IPS DF 6.9 (cell line): ENCODE measurements at regions not wholly inside any gene's neighbourhood (a gene's known extent, or its start where the extent isn't known, plus 50 kb on each side); places are given as distances from the start of the nearest gene placed in this dataset.

Source experiments
- DNase-seq: peaks from one replicate; pipeline ENCODE4 v3.0.0-alpha.2; 2013; ENCODE audit warnings: low read depth, low spot score
- H3K27ac ChIP-seq: one replicate; pipeline ENCODE4 v1.5.1; 2013; ENCODE audit warnings: low read length, control low read depth
- H3K27me3 ChIP-seq: 2 replicates; pipeline ENCODE4 v1.6.1; 2013; ENCODE audit warnings: mild to moderate bottlenecking, low read length; ENCODE audit not compliant: control insufficient read depth, insufficient read depth
- H3K36me3 ChIP-seq: 2 replicates; pipeline ENCODE4 v1.6.1; 2013; ENCODE audit warnings: low read length; ENCODE audit not compliant: control insufficient read depth, insufficient read depth
- H3K4me1 ChIP-seq: 2 replicates; pipeline ENCODE4 v1.6.1; 2013; ENCODE audit warnings: low read length; ENCODE audit not compliant: control insufficient read depth, insufficient read depth
- H3K4me3 ChIP-seq: 2 replicates; pipeline ENCODE4 v1.5.1; 2013; ENCODE audit warnings: mild to moderate bottlenecking, low read length
- H3K9me3 ChIP-seq: 2 replicates; pipeline ENCODE4 v1.6.1; 2013; ENCODE audit warnings: low read length, inconsistent platforms; ENCODE audit not compliant: control insufficient read depth, insufficient read depth
- WGBS: extraction: QIAGEN DNeasy Blood & Tissue Kit; methylation state at CpG from one replicate; pipeline ENCODE4 v1.1.7; 2013; ENCODE audit warnings: mixed read lengths, missing lambda C conversion rate; ENCODE audit not compliant: insufficient read length, insufficient coverage; 5-methylcytosine and 5-hydroxymethylcytosine counted together

DNA sequence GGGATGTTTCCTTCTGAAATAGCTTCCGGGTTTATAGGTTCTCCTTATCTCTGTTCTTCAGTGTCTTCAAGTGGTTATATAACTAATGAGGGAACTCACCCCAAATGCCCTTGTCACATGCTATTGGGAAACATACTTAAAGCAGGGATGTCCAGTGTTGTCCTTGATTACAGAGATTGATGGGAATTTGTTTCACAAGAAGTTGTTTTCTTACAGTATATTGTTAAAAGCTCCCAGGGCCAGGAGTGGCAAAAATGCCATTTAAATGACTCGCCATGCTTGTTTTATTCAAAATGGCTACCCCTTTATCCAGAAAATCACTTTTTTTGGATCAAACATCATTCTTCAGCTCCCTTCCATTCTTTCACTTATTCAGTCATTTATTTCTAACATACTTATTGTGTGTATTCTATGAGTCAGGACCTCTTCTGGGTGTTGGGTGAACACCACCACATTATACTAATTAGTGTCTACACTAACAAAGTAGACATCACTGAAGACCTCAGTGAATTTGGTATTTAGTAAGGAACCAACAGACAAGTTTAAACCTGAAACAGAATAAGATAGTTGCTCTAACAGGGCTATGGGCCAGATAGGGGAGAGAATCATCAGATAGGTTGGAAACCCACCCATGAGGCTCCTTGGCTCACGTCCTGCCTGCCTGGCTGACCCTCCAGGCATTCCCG is 791.1 kb downstream of the MAFB start:
- H3K9me3 ChIP-seq, result no peaks in the 10 kb centered on the region
- no peak overlapping the region for H3K4me3 ChIP-seq
- no peaks in the 10 kb centered on the region for H3K36me3 ChIP-seq
- DNase-seq, result no peak
- H3K4me1 ChIP-seq, result peaks cover 2% of the 10 kb centered on the region; the same call in 1 of the 2 replicates
- WGBS, result no CpG with 5 or more reads among the region's 4 CpGs
- H3K27me3 ChIP-seq, result no peaks in the 10 kb centered on the region
- H3K27ac ChIP-seq, result no peak overlapping the region

DNA sequence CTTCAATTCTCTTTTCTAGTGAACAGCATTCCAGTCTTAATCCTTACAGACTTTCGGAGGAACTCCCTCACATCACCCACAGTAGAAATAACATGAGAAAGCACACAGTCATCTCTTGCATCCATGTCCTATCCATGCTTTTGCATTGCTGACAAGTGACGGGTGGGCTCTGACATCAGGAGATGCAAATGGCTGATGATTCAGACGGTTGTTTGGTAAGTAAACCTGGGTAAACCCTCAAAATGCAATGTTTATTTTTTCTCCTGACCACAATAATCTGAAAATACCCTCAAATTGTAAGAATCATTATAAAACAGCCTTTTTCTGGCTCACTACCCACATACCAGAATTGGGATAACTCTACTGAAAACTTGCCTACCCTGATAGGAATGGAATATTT is 792.0 kb downstream of the MAFB start:
- no peak for DNase-seq
- no peak overlapping the region for H3K4me3 ChIP-seq
- no peaks in the 10 kb centered on the region for H3K36me3 ChIP-seq
- no peaks in the 10 kb centered on the region for H3K27me3 ChIP-seq
- no peak overlapping the region for H3K27ac ChIP-seq
- H3K9me3 ChIP-seq, result no peaks in the 10 kb centered on the region
- WGBS, result no CpG with 5 or more reads among the region's 3 CpGs
- peaks cover 2% of the 10 kb centered on the region; the same call in 1 of the 2 replicates for H3K4me1 ChIP-seq

DNA sequence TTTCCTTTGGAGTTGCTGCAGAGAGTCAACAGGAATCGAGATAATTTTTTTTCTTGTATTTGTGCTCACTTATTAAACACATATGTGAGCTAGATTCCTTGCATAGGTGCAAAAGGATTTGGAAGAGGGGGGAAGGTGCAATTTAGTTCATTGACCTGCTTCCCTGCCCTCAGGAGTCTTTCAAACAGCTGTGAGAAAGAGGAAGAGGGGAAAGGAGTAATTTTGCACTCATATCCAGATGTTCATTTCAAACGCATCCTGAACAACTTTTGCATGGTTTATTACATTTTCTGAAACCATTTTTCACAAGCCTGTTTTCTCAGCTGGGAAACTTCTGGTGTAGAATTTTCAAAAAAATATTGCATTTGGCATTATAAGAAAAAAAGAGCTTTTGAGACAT is 795.0 kb downstream of the MAFB start:
- H3K36me3 ChIP-seq, result no peaks in the 10 kb centered on the region
- H3K27me3 ChIP-seq, result no peaks in the 10 kb centered on the region
- no peaks in the 10 kb centered on the region for H3K4me1 ChIP-seq
- DNase-seq, result no peak
- H3K27ac ChIP-seq, result no peak overlapping the region
- no peaks in the 10 kb centered on the region for H3K9me3 ChIP-seq
- WGBS, result no CpG with 5 or more reads among the region's 2 CpGs
- H3K4me3 ChIP-seq, result no peak overlapping the region

DNA sequence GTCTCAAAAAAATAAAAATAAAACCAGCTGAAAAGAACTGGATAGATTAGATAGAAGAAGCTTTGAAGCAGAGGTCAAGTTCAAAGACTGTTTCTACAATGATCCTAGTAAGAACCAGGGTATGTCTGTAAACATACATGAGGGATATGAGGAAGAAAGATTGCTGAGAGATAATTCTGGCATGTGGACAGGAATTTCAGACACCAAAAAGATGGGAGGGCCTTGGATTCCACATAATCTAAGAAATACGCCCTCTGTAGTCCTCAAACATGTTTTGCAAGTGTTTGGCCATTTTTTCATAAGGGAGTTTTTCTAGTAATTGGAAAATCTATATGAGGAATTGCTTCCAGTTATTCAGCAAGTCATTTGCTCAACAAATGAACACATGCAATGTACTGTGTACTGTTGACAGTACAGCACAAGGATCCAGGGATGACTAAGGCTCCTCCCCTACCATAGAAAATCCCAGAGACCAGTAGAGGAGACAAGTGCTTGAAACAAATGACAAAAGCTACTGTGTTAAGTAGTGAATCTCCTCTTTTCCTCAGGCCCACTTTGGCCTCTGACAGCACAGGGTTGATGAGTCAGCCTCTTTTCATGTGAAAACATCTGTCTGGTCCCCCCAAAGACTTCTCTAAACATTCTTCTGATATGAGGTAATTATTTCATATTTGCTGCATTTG is 795.9 kb downstream of the MAFB start:
- no peaks in the 10 kb centered on the region for H3K4me1 ChIP-seq
- no peaks in the 10 kb centered on the region for H3K27me3 ChIP-seq
- H3K27ac ChIP-seq, result no peak overlapping the region
- DNase-seq, result no peak
- no peak overlapping the region for H3K4me3 ChIP-seq
- no peaks in the 10 kb centered on the region for H3K9me3 ChIP-seq
- no peaks in the 10 kb centered on the region for H3K36me3 ChIP-seq
- WGBS, result no CpG with 5 or more reads among the region's 1 CpG

DNA sequence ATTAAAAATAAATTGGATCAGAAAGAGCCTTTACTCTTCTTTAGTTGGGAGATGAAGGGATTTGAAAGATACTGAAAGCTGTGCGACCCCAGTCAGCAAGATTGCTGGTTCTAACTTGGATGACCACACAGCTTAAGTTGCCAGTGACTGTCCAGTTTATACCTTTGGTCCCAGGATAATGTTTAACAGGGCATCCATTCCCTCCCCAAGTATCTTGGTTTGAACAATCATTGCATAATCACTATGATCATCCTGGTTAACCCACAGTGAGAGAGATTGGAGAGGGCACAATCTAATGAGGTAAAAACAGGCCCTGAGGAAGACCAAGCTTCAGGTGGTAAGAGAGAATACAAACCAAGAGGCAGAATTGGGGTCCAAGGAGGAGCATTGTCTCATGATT is 798.3 kb downstream of the MAFB start:
- Histone ChIP-seq H3K9me3 (no peaks in the 10 kb centered on the region), H3K27ac (no peak overlapping the region), H3K4me3 (no peak overlapping the region), H3K36me3 (no peaks in the 10 kb centered on the region), H3K4me1 (no peaks in the 10 kb centered on the region), H3K27me3 (no peaks in the 10 kb centered on the region)
- no CpG with 5 or more reads among the region's 1 CpG for WGBS
- DNase-seq, result no peak

DNA sequence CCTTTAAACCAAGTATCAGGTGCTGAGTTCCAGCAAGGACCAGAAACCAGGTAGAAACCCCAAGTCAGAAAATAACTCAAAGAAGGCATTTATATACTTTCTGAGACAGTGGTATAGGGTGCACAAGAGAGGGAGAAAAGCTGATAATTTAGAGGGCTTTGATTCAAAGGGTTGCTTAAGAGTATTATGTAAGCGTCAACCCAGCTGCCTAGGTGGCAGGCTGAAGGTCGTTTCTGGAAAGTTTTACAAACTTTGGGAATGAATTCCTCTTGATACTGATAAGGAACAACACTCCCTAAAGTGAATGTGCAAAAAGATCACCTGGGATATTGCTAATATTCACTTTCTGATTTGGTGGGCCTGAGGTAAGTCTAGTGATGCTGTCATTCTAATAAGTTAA is 800.7 kb downstream of the MAFB start:
- Histone ChIP-seq H3K27ac (no peak overlapping the region), H3K36me3 (no peaks in the 10 kb centered on the region), H3K9me3 (no peaks in the 10 kb centered on the region), H3K4me1 (no peaks in the 10 kb centered on the region), H3K27me3 (no peaks in the 10 kb centered on the region), H3K4me3 (no peak overlapping the region)
- WGBS, result no CpG with 5 or more reads among the region's 2 CpGs
- no peak for DNase-seq

DNA sequence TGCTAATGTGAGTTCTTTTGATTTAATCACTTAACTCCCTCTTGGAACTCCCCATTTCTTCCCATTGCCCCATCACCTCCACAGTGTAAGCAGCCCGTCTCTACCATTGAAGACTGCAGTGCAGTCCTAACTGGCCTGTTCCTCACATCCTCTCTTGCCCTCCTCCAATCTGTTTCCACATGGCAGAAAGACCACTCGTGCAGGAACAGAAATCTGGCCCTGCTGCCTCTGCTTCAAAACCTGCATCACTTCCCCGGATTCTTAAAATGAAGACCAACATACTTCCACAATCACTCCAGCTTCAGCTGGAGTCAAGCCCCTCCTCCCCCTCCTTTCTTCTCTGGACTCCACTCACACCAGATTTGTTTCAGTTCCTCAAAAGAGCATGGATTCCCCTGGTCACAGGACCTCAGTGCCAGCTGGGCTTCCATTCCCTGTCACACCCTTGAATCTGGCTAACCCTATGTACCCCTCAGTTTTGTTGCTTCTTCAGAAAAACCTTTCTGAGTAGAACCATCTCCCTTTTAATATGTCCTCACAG is 802.3 kb downstream of the MAFB start:
- Histone ChIP-seq H3K4me3 (no peak overlapping the region), H3K27ac (no peak overlapping the region), H3K27me3 (no peaks in the 10 kb centered on the region), H3K4me1 (no peaks in the 10 kb centered on the region), H3K9me3 (no peaks in the 10 kb centered on the region), H3K36me3 (no peaks in the 10 kb centered on the region)
- DNase-seq, result no peak
- no CpG with 5 or more reads among the region's 3 CpGs for WGBS

DNA sequence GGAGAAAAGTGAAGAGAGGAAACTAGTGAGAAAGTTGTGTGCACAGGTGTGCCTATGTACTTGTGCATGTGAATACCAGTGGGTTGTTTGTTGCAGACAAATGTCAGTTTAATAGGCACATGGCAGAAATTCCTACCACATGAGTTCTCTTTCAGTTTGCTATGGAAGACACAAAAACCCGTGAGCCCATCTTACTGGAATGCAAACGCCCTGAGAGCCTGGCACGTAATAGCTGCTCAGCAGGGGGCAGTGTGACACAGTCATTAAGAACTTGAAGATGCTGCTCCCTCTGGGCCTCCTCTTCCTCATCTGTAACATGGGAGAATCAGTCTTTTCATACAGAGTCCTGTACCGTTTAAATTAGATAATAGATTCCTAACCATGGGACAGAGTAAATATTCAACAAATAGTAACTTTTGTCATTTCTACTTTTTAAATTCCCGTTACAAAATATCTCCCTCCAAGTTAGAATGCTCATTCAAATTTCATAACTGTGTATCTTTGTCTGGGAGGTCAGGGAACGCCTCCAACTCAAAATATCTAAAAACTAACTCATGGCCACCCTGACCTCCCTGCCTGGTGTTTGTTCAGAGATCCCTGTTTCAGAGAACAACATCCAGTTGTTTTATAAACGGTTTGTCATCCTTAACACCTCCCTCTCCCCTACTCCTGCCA is 802.9 kb downstream of the MAFB start:
- H3K4me1 ChIP-seq, result no peaks in the 10 kb centered on the region
- H3K36me3 ChIP-seq, result no peaks in the 10 kb centered on the region
- peak; percentile 70 for DNase-seq
- WGBS, result 100% methylated on average over 1 of the region's 7 CpGs
- no peak overlapping the region for H3K4me3 ChIP-seq
- no peaks in the 10 kb centered on the region for H3K9me3 ChIP-seq
- no peaks in the 10 kb centered on the region for H3K27me3 ChIP-seq
- H3K27ac ChIP-seq, result no peak overlapping the region

DNA sequence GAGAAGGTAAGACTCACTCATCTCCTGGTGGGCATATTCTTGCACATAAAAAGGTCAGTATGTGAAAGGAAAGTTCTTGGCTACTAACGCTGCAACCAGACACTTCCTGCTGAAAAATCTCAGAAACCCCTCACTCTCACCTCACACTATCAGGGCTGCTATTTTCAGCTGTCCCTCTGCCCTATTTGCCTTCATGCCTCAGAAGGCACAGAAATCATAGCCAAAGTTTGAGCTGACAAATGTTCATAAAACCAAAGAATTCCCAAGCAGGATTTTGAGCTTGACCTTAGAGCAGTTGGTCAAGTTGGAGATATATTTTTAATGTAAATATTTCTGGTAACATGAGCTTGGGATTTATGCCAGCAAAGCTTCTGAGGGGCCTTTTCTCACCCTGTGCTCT is 806.2 kb downstream of the MAFB start:
- no peaks in the 10 kb centered on the region for H3K36me3 ChIP-seq
- H3K4me1 ChIP-seq, result no peaks in the 10 kb centered on the region
- no peaks in the 10 kb centered on the region for H3K9me3 ChIP-seq
- no peak overlapping the region for H3K27ac ChIP-seq
- H3K27me3 ChIP-seq, result no peaks in the 10 kb centered on the region
- WGBS, result no CpG with 5 or more reads among the region's 1 CpG
- H3K4me3 ChIP-seq, result no peak overlapping the region
- no peak for DNase-seq

DNA sequence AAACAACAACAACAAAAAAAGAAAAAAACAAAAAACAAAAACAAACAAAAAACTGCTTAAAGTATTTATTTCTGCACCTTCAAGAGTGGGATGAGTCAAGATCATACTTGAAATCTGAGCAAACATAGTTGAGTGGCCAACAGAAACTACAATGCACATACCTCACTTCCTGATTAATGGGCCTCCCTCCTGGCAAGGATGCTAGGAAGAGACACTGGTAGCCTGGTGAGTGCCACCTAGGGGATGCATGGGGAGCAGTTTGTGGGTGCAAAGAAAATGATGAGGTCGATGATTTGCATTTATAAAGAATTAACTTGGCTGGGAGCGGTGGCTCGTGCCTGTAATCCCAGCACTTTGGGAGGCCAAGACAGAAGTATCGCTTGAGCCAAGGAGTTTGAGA is 808.1 kb downstream of the MAFB start:
- no peak overlapping the region for H3K4me3 ChIP-seq
- H3K9me3 ChIP-seq, result no peaks in the 10 kb centered on the region
- WGBS, result no CpG with 5 or more reads among the region's 4 CpGs
- H3K36me3 ChIP-seq, result no peaks in the 10 kb centered on the region
- no peak overlapping the region for H3K27ac ChIP-seq
- DNase-seq, result no peak
- H3K4me1 ChIP-seq, result no peaks in the 10 kb centered on the region
- no peaks in the 10 kb centered on the region for H3K27me3 ChIP-seq
